Esophagus muscularis mucosa (tissue), 4 donors: ENCODE measurements at regions not wholly inside any gene's neighbourhood (a gene's known extent, or its start where the extent isn't known, plus 50 kb on each side); places are given as distances from the start of the nearest gene placed in this dataset.

Experiments used
- CTCF ChIP-seq, 3 experiments: fragments of 200-600 bp in 2 of 3; fragments of 450-650 bp in 1 of 3; sonication (generic) in 2 of 3; IDR thresholded peaks; one replicate each; pipeline ENCODE4 v1.5.1; 2017 to 2019; ENCODE audit warnings: antibody characterized with exemption in 3 of 3, mild to moderate bottlenecking in 2 of 3, moderate library complexity in 1 of 3
- EP300 ChIP-seq: sonication (generic); formaldehyde crosslinking; IDR thresholded peaks from one replicate; pipeline ENCODE4 v1.6.1; 2017; ENCODE audit warnings: antibody characterized with exemption
- POLR2A ChIP-seq: fragments of 450-650 bp; IDR thresholded peaks from one replicate; pipeline ENCODE4 v1.6.1; 2017; ENCODE audit warnings: antibody characterized with exemption, moderate library complexity, mild to moderate bottlenecking, low read depth
- POLR2AphosphoS5 ChIP-seq, 2 donors: sonication (generic); formaldehyde crosslinking; IDR thresholded peaks; one replicate each; pipeline ENCODE4 v1.6.1; 2017; ENCODE audit warnings: antibody characterized with exemption in 2 of 2

- no peak for TF ChIP-seq CTCF (IDR thresholded peaks at IDR 0.05)
- TF ChIP-seq POLR2A: no peak
- TF ChIP-seq EP300: no peak
- no peak for TF ChIP-seq POLR2AphosphoS5 (IDR thresholded peaks at IDR 0.05)
Observed at GRCh38 chr7:155973451-155973997, 161.3 kb upstream of the SHH start.
